Lower leg skin (tissue), 4 donors: ENCODE measurements at regions not wholly inside any gene's neighbourhood (a gene's known extent, or its start where the extent isn't known, plus 50 kb on each side); places are given as distances from the start of the nearest gene placed in this dataset.
"Not testable (repeated sequence)": the region's sequence is repeated elsewhere in the genome, so short reads cannot be mapped to it uniquely, and the experiment has no call there.

Experiments used
- DNase-seq, 2 donors: peaks; one replicate each; pipeline ENCODE4 v3.0.0-alpha.2; 2019; ENCODE audit warnings: low spot score in 2 of 2
- H3K4me3 ChIP-seq: fragments of 200-600 bp; sonication (generic); 2 replicates; pipeline ENCODE4 v1.5.1; 2017; ENCODE audit warnings: mild to moderate bottlenecking, low read depth; ENCODE audit not compliant: poor library complexity, severe bottlenecking
- POLR2A ChIP-seq, 2 donors: fragments of 450-650 bp; IDR thresholded peaks; one replicate each; pipeline ENCODE4 v1.6.1; 2016 to 2017; ENCODE audit warnings: antibody characterized with exemption in 2 of 2, mild to moderate bottlenecking in 1 of 2, moderate library complexity in 1 of 2
- WGBS, 2 donors: methylation state at CpG; one replicate each; pipeline ENCODE4 v1.1.5; 2018; 5-methylcytosine and 5-hydroxymethylcytosine counted together
- intact Hi-C: fragments of 100-400 bp; cut with DNase I; formaldehyde crosslinking; loops from one replicate; pipeline ENCODE4 v1.15.0; 2023; ENCODE audit warnings: low total_unique reads
- TF ChIP-seq, protein P1 (sequence below), 3 donors: fragments of 450-650 bp; IDR thresholded peaks; one replicate each; pipeline ENCODE4 v1.5.1; 2016; ENCODE audit warnings: antibody characterized with exemption in 3 of 3, mild to moderate bottlenecking in 3 of 3, moderate library complexity in 2 of 3

DNA sequence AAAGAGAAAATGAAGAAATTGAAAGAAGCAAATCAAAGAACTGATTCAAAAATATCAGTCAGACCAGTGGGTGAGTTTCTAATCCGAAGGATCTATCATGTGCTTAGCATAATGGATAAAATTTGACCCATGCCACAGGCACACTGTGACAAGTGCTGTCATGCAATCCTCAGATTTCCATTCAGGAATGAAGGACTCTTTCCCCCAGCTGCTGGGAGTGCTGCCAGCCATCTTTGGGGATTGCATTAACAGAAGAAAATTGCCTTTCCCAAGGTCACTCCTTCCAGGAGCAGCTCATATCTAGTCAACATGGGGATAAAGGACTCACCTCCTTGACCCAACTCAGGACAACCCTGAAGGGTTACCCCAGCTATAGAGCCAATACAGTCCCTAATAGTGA, 316.7 kb upstream of the TBX18 start:
- peak in 1 of 2 donors; percentile 86 for DNase-seq
- 58 to 61% methylated on average over 1 of the region's 1 CpG for WGBS, 2 donors
- intact Hi-C loops = no loop called here
- no peak for TF ChIP-seq POLR2A (IDR thresholded peaks at IDR 0.05)
- TF ChIP-seq, protein P1, sequence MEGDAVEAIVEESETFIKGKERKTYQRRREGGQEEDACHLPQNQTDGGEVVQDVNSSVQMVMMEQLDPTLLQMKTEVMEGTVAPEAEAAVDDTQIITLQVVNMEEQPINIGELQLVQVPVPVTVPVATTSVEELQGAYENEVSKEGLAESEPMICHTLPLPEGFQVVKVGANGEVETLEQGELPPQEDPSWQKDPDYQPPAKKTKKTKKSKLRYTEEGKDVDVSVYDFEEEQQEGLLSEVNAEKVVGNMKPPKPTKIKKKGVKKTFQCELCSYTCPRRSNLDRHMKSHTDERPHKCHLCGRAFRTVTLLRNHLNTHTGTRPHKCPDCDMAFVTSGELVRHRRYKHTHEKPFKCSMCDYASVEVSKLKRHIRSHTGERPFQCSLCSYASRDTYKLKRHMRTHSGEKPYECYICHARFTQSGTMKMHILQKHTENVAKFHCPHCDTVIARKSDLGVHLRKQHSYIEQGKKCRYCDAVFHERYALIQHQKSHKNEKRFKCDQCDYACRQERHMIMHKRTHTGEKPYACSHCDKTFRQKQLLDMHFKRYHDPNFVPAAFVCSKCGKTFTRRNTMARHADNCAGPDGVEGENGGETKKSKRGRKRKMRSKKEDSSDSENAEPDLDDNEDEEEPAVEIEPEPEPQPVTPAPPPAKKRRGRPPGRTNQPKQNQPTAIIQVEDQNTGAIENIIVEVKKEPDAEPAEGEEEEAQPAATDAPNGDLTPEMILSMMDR (IDR thresholded peaks at IDR 0.05) = no peak
- H3K4me3 ChIP-seq = no peak overlapping the region

DNA sequence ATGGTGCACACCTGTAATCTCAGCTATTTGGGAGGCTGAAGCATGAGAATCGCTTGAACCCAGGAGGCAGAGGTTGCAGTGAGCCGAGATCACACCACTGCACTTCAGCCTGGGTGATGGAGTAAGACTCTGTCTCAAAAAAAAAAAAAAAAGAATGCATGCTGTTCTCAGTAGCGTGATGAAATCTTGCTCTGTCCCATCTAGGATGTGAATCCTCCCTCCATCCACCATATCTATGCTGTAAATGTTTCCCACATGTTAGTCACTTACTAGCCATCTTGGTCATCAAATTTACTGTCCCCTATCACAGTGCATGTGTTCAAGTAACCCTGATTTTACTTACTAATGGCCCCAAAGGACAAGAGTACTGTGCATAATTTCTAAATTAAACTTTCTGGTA, 315.4 kb upstream of the TBX18 start:
- no peak overlapping the region for H3K4me3 ChIP-seq
- no peak for TF ChIP-seq POLR2A (IDR thresholded peaks at IDR 0.05)
- TF ChIP-seq, protein P1 (IDR thresholded peaks at IDR 0.05) = no peak
- intact Hi-C loops = no loop called here
- DNase-seq = no peak
- WGBS, 2 donors = 79 to 89% methylated on average over 3 of the region's 3 CpGs

DNA sequence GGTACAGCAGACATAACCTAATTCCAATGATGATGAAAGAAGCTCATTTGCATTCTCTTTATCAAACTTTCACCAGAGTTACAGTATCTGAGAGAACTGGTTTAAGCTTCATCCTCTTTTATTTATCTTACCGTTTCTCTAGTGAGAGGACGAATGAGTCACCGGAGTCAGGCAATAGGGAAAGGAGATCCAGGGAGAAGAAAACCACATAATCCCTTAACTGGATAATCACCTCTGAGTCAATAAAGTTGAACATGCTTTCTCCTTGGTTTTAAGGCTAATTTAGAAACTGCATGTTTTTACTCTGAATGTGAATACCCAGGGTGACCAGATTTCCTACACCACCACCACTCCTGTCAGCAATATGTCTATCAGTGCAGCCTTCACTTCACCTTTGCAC, 313.7 kb upstream of the TBX18 start:
- intact Hi-C loops = no loop called here
- DNase-seq = no peak
- TF ChIP-seq POLR2A (IDR thresholded peaks at IDR 0.05) = no peak
- TF ChIP-seq, protein P1 (IDR thresholded peaks at IDR 0.05) = no peak
- WGBS, 2 donors = 45 to 50% methylated on average over 3 of the region's 3 CpGs
- no peak overlapping the region for H3K4me3 ChIP-seq

DNA sequence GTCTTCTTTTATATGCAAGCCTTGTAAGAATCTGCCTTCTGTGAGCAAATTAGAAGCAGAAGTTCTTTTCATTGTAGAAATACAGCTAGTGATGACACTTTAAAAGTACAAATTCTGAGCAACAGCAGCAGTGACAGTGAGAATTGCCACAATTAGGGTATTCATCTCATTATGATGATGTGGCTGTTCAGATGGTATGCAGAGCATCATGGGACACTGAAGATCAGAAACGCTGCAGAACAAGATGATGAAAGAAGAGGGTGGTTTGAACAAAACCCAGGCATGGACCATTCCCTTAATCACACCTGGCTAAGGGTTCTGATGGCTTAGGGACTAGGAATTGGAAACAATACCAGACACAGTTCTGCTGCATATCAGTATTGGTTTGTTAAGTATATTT, 312.7 kb upstream of the TBX18 start:
- no peak for DNase-seq
- TF ChIP-seq, protein P1 (IDR thresholded peaks at IDR 0.05) = no peak
- no peak for TF ChIP-seq POLR2A (IDR thresholded peaks at IDR 0.05)
- intact Hi-C loops = no loop called here
- H3K4me3 ChIP-seq = no peak overlapping the region
- 10 to 11% methylated on average over 1 of the region's 1 CpG for whole genome bisulfite sequencing, 2 donors

DNA sequence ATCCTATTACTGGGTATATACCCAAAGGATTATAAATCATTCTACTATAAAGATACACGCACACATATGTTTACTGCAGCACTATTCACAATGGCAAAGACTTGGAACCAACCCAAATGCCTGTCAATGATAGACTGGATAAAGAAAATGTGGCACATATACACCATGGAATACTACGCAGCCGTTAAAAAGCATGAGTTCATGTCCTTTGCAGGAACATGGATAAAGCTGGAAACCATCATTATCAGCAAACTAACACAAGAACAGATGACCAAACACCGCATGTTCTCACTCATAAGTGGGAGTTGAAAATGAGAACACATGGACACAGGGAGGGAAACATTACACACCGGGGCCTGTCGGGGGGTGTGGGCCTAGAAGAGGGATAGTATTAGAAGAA, 307.4 kb upstream of the TBX18 start:
- H3K4me3 ChIP-seq, intact Hi-C loops, DNase-seq: not testable (repeated sequence)
- 82 to 92% methylated on average over 6 of the region's 6 CpGs for WGBS, 2 donors

DNA sequence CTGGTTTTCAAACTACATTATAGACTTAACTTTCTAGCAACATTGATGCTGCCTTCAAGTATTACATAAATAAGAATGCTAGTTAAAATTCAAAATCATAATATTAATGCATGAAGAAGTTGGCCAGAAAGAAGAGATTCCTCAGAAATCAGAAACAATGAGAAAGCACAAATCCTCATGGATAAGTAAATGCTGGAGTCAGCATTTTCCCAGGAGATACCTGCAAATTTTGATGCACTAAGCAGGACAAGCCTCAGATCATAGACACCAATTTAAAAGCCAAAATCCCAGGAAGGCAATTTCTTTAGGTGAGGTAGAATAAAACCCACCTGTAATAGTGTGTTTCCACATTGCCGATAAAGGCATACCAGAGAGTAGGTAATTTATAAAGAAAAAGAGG, 305.2 kb upstream of the TBX18 start:
- 97 to 100% methylated on average over 1 of the region's 1 CpG for WGBS, 2 donors
- DNase-seq = no peak
- intact Hi-C loops = no loop called here
- TF ChIP-seq, protein P1 (IDR thresholded peaks at IDR 0.05) = no peak
- TF ChIP-seq POLR2A (IDR thresholded peaks at IDR 0.05) = no peak
- no peak overlapping the region for H3K4me3 ChIP-seq
